DMS153 (cell line): ENCODE measurements at regions not wholly inside any gene's neighbourhood (a gene's known extent, or its start where the extent isn't known, plus 50 kb on each side); places are given as distances from the start of the nearest gene placed in this dataset.

ENCODE experiments used
- DNase-seq: peaks from one replicate; lab custom pipeline; 2025; lab: John Stamatoyannopoulos, UW

GRCh38 chr13:97111756-97112155 lies 110.4 kb upstream of the MBNL2 start:
- no peak for DNase-seq

GRCh38 chr13:97112446-97113152 lies 109.5 kb upstream of the MBNL2 start:
- DNase-seq, result no peak

- DNase-seq, result no peak
Observed at GRCh38 chr13:97113231-97114001, 108.7 kb upstream of the MBNL2 start.

- no peak for DNase-seq
Observed at GRCh38 chr13:97114651-97115050, 107.5 kb upstream of the MBNL2 start.

DNA sequence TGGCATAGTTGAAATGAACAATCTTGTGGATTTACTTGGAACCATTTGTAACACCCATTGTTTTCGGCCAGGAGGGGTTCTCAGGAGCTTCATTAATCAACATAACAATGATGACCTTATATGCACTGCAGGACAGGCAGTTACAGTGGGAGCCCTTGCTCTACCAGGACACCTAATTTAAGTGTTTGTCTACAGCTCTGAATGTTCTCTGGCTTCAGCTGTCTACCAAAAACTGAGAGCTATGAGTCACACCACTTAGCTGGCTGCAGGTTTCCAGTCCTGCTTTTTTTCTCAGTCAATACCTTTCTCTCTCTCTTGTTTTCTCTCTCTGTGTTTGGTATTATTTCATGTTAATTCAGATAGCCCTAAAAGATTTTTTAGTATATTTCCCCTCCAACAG lies 105.4 kb upstream of the MBNL2 start:
- peak; percentile 89 for DNase-seq

- DNase-seq, result no peak
Observed at GRCh38 chr13:97117388-97117910, 104.7 kb upstream of the MBNL2 start.

GRCh38 chr13:97119943-97120342 lies 102.2 kb upstream of the MBNL2 start:
- no peak for DNase-seq

DNA sequence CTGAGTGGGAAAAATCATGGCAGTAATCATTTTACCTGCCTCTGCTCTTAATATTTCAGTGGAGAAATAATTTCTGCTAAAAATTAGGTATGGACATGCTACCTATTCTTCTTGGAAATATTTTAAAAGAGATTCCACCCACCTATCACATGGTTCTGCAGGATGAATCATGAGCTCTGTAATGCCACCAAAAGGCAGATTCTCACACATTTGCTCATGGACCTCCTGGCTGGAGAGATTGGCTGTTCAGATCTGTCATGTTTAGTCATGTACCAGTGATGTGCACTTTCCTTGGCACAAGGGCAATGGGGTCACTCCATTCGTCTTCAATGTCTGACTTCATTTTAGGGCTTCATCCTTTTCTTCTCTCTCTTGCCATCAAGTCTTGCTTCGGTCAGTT lies 101.8 kb upstream of the MBNL2 start:
- DNase-seq, result no peak

DNA sequence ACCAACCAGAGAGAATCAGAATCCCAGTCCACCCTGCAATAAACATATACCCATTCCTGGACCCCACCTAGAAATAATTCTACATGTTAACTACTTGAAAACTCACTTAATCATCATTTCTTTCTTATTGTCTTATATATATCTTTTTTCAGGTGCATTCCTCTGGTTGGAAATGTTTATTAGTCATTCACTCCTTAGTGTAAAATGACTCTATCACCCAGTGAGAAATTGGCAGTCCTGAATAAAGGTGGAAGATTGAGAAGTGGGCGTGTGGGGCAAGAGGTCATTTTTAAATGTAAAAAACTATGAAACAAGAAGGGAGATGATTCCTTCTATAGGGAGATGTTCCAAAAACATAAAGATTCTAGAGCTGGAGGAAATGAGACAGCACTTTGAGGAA lies 101.2 kb upstream of the MBNL2 start:
- DNase-seq, result no peak

DNA sequence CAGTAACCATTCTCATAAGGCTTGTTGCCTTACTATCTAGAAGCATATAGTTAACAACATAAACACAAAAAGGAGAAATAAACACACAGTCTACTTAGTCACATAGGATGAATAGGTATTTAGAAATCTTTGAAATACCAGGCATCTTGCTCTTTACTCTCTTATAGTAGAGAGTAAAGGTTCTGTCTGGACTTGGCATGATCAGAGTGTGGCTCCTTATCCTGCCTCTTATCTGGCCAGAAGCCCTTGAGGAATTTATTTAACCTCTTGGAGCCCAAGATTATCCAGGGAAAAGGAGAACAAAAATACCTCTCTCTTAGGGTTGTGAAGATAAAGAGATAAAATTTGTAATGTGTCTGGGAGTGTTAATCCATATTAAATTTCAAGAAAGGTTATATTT lies 100.2 kb upstream of the MBNL2 start:
- DNase-seq, result no peak

- peak; percentile 48 for DNase-seq
Observed at GRCh38 chr13:97122381-97122996, 99.6 kb upstream of the MBNL2 start.

- no peak for DNase-seq
Observed at GRCh38 chr13:97124206-97124605, 97.9 kb upstream of the MBNL2 start.

DNA sequence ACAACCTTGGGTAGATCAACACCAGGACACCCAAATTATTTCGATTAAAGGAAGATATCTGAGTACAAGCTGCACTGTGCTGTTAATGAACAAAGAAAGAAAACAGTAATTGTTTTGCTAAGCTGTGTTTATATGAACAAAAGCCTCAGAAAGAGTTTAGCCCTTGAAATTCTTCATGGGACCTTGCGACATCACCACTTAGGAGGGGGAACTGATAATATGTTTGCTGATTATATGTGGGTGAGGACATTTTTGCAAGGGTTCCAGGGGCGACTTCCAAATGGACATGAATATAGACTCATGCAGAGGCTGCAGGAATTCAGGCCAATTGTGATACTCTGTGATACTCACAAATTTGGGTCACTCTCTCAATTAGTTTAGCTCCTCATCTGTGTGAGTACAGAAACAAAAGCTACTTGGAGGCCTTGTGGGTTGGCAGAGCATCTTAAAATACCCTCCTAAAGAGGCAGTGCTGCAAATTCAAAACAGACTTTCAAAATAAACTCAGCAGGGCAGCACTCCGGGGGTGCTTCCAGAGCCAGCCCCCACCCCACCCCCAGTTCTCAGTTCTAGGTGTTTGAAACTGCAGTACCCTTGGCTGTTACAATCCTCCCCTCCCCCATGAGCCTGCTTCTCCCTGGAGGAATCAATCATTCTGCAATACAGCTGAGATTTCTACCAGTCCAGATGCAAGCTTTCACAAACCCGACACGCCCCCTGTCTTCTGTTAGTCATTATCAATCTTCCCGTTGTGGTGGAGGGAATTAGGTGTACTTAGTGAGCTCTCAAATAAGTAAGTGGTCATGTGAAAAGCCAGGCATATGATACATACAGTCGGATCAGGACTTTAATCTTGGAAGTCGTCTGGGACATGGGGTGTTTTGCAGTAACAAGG lies 97.0 kb upstream of the MBNL2 start:
- DNase-seq, result peak; percentile 25

DNA sequence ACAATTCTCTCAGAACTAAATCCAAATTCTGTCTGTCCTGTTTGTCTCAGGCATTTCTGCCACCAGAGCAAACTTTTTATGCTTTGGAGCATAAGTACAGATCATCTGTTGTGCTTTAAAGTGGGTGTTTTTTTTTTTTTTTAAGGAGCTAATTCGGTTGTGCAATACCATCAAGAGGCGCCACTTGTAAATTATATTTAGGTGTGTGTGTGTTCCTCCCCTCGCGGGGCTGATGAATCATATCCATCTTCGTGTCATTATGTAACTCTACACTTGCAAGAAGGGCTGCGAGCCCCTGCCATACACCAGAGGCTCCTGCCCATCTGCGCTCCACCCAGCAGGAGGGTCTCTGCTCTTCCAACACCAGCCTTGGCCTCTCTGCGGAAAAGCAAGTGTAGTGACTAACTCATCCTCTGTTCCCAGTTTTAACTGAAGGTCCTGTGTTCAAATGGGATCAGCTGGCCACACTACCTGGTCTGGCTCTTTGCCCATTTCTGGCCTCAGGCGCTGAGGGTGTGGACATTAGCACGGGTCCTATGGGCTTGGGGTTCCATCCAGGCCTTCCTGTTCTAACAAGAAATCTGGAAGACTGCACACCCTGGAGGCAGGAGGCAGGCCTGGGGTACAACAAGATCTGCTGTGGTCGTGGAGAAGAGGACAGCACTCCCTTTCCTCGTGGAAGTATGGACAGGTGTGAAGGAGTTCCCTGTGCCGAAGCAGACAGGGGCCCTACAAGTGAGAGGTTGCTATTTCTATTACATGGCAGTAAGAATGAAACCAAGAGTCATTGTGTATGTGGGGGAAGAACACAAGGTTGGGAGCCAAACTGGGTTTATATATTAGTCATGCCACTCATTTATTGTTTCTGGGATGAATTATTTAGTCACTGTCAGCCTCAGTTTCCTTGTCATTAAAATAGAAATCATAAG lies 96.1 kb upstream of the MBNL2 start:
- peak; percentile 40 for DNase-seq

DNA sequence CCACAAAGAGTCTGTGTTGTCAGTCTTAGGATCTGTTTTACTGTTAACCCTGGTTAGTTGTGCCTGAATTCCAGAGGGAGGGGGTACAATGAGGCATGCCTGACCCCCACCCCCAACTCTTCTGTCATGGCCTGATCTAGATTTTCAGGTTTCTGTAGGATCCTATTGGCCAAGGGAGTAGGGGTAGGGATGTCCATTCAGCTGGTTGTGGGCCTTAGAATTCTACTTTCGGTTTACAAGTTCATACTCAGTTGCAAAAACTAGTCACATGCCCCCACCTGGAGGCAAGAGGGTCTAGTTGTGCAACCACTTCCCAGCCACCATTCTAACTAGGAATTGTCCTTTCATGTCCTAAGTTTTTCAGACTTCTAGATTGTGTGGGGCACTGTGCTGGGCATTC lies 94.3 kb upstream of the MBNL2 start:
- no peak for DNase-seq

DNA sequence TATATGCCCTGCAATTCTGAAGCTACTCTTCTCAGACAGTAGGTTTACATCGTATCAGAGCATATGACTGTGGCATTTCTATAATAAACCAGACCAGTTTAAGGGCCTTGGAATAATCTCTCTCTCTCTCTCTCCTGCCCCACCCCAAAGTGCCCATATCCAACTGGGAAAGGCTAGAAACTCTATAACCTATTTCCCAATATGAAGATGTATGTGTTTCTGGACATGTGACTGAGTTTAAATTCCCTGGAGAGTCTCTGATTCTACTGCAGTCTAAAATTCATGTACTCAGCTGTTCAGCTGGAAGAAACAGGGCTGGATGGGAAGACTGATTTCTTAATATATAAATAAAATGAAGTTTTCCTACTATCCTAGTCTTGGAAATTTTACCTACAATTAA lies 91.9 kb upstream of the MBNL2 start:
- no peak for DNase-seq

DNA sequence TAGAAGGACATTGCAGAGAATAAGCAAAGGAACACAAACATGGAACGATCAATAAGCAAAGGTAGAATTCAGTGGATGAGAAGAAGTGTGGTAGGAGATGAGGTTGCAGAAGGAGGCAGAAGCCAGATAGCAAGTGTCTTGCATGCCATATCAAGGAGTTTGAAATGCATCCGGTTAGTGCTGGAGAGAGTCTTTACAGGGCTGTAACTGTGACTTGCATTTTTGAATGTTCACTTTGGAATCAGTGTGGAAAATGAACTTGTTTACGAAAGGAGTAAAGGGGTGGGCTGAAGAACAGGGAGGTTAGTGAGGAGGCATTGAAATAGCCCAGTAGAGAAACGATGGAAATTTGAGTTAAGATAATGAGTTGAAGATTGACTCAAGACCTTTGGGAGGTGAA lies 90.7 kb upstream of the MBNL2 start:
- no peak for DNase-seq

GRCh38 chr13:97133554-97133953 lies 88.6 kb upstream of the MBNL2 start:
- DNase-seq, result no peak

GRCh38 chr13:97133955-97134354 lies 88.2 kb upstream of the MBNL2 start:
- DNase-seq, result peak; percentile 89

DNA sequence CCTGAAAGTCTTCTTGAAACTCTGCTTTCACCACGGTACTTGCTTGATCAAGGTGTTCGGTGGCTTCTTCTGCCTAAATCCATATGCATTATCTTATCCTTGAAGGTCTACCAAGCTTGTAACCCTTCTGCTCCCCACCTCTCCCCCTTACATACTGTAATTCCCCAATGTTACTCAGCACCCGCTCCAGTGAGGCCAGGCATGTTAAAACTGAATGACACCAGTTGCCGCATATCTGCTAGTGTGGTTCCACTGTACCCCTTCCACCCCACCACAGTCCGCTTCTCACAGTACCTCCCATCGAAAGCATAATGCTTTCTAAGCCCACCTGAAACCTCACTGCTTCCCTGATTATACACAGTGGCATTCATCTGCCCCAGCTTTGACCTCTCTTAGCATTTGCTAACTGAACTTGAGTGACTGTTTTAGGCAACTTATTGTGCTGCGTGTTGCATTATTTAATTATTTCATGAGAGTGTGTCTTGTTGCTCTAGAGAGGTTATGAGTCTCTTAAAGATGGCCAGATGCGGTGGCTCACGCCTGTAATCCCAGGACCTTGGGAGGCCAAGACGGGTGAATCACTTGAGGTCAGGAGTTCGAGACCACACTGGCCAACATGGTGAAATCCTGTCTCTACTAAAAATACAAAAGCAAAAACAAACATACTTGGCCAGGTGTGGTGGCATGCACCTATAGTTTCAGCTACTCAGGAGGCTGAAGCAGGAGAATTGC lies 87.6 kb upstream of the MBNL2 start:
- DNase-seq, result no peak
